ENCODE measurements at regions not wholly inside any gene's neighbourhood (a gene's known extent, or its start where the extent isn't known, plus 50 kb on each side); places are given as distances from the start of the nearest gene placed in this dataset.

GRCh38 chr2:146927080-146927711, 917.6 kb upstream of the ACVR2A start:
- TF ChIP-seq CTCF (IDR thresholded peaks at IDR 0.05) (peak; percentile 53), POLR2AphosphoS5 (IDR thresholded peaks at IDR 0.05; ENCODE audit: low read depth, low read length) (no peak), TCF7L2 (IDR thresholded peaks at IDR 0.05; ENCODE audit: low read depth, low read length) (no peak), REST (IDR thresholded peaks at IDR 0.05; ENCODE audit: insufficient read depth in 1 of 2, low read depth in 2 of 2, low read length in 1 of 2) (no peak)
